ENCODE measurements at regions not wholly inside any gene's neighbourhood (a gene's known extent, or its start where the extent isn't known, plus 50 kb on each side); places are given as distances from the start of the nearest gene placed in this dataset.
A peak's percentile ranks its signal among the peaks of the same experiment; 100 is the strongest.

- Histone ChIP-seq H3K9me3 (ENCODE audit: control insufficient read depth, low read length) (no peaks in the 10 kb centered on the region), H3K4me3 (ENCODE audit: low read length) (no peak overlapping the region), H3K27ac (ENCODE audit: low read length) (no peak overlapping the region), H3K27me3 (ENCODE audit: control insufficient read depth, insufficient read depth) (no peaks in the 10 kb centered on the region), H3K4me1 (ENCODE audit: control insufficient read depth, insufficient read depth, low read length) (no peaks in the 10 kb centered on the region)
- intact Hi-C loops (cut with DNase I) = no loop called here
- WGBS = 78% methylated on average over 2 of the region's 2 CpGs
- DNase-seq = no peak
- ATAC-seq = peak; percentile 31 to 58
Observed at GRCh38 chr2:11955314-11955713, 208.9 kb downstream of the LPIN1 start.

GRCh38 chr2:11955884-11956291 lies 209.5 kb downstream of the LPIN1 start:
- DNase-seq (peak in 2 of 3 donors; percentile 38 to 53), ATAC-seq (peak; percentile 78 to 83)
- no peak overlapping the region for H3K4me3 ChIP-seq (ENCODE audit: low read length)
- H3K9me3 ChIP-seq (ENCODE audit: control insufficient read depth, low read length) = no peaks in the 10 kb centered on the region
- H3K27ac ChIP-seq (ENCODE audit: low read length) = no peak overlapping the region
- H3K27me3 ChIP-seq (ENCODE audit: control insufficient read depth, insufficient read depth) = no peaks in the 10 kb centered on the region
- 47% methylated on average over 9 of the region's 9 CpGs for WGBS
- no peaks in the 10 kb centered on the region for H3K4me1 ChIP-seq (ENCODE audit: control insufficient read depth, insufficient read depth, low read length)
- intact Hi-C loops (cut with DNase I) = no loop called here

GRCh38 chr2:11962707-11963328 lies 216.4 kb downstream of the LPIN1 start:
- H3K27ac ChIP-seq (ENCODE audit: low read length) = no peak overlapping the region
- H3K9me3 ChIP-seq (ENCODE audit: control insufficient read depth, low read length) = no peaks in the 10 kb centered on the region
- peak in 2 of 3 donors; percentile 25 to 62 for DNase-seq
- peaks cover under 1% of the 10 kb centered on the region for H3K4me1 ChIP-seq (ENCODE audit: control insufficient read depth, insufficient read depth, low read length)
- no peaks in the 10 kb centered on the region for H3K27me3 ChIP-seq (ENCODE audit: control insufficient read depth, insufficient read depth)
- H3K4me3 ChIP-seq (ENCODE audit: low read length) = no peak overlapping the region
- peak; percentile 93 to 97 for ATAC-seq
- intact Hi-C loops (cut with DNase I) = no loop called here
- 80% methylated on average over 10 of the region's 10 CpGs for WGBS

- Histone ChIP-seq H3K9me3 (ENCODE audit: control insufficient read depth, low read length) (no peaks in the 10 kb centered on the region), H3K27me3 (ENCODE audit: control insufficient read depth, insufficient read depth) (no peaks in the 10 kb centered on the region), H3K27ac (ENCODE audit: low read length) (no peak overlapping the region), H3K4me1 (ENCODE audit: control insufficient read depth, insufficient read depth, low read length) (peaks cover 6% of the 10 kb centered on the region), H3K4me3 (ENCODE audit: low read length) (no peak overlapping the region)
- intact Hi-C loops (cut with DNase I) = no loop called here
- 89% methylated on average over 1 of the region's 1 CpG for WGBS
- no peak for ATAC-seq
- no peak for DNase-seq
Observed at GRCh38 chr2:11963966-11964365, 217.5 kb downstream of the LPIN1 start.

GRCh38 chr2:11967946-11968465 lies 221.6 kb downstream of the LPIN1 start:
- intact Hi-C loops (cut with DNase I) = no loop called here
- H3K4me3 ChIP-seq (ENCODE audit: low read length) = no peak overlapping the region
- DNase-seq (peak; percentile 83 to 94 (median 85)), ATAC-seq (peak; percentile 93 to 97)
- H3K9me3 ChIP-seq (ENCODE audit: control insufficient read depth, low read length) = no peaks in the 10 kb centered on the region
- H3K27ac ChIP-seq (ENCODE audit: low read length) = no peak overlapping the region
- H3K4me1 ChIP-seq (ENCODE audit: control insufficient read depth, insufficient read depth, low read length) = peaks cover 6% of the 10 kb centered on the region
- H3K27me3 ChIP-seq (ENCODE audit: control insufficient read depth, insufficient read depth) = no peaks in the 10 kb centered on the region
- 9% methylated on average over 7 of the region's 7 CpGs for WGBS

- ATAC-seq = peak in 1 of 2 donors; percentile 10
- intact Hi-C loops (cut with DNase I) = no loop called here
- WGBS = 71% methylated on average over 5 of the region's 5 CpGs
Observed at GRCh38 chr2:11968521-11968920, 222.1 kb downstream of the LPIN1 start.

GRCh38 chr2:11969774-11970173 lies 223.3 kb downstream of the LPIN1 start:
- Histone ChIP-seq H3K4me3 (ENCODE audit: low read length) (no peak overlapping the region), H3K4me1 (ENCODE audit: control insufficient read depth, insufficient read depth, low read length) (peaks cover 6% of the 10 kb centered on the region), H3K27ac (ENCODE audit: low read length) (no peak overlapping the region), H3K27me3 (ENCODE audit: control insufficient read depth, insufficient read depth) (no peaks in the 10 kb centered on the region), H3K9me3 (ENCODE audit: control insufficient read depth, low read length) (peaks cover 2% of the 10 kb centered on the region)
- intact Hi-C loops (cut with DNase I) = no loop called here
- DNase-seq (no peak), ATAC-seq (no peak)
- WGBS = 86% methylated on average over 1 of the region's 1 CpG

More at GRCh38 chr2:11968521-11968920, 222.1 kb downstream of the LPIN1 start:
- Histone ChIP-seq H3K4me1 (ENCODE audit: control insufficient read depth, insufficient read depth, low read length) (peaks cover 6% of the 10 kb centered on the region), H3K27me3 (ENCODE audit: control insufficient read depth, insufficient read depth) (no peaks in the 10 kb centered on the region), H3K4me3 (ENCODE audit: low read length) (no peak overlapping the region), H3K27ac (ENCODE audit: low read length) (no peak overlapping the region), H3K9me3 (ENCODE audit: control insufficient read depth, low read length) (no peaks in the 10 kb centered on the region)
- no peak for DNase-seq

GRCh38 chr2:11974573-11974972 lies 228.1 kb downstream of the LPIN1 start:
- no peak for DNase-seq
- ATAC-seq = no peak
- Histone ChIP-seq H3K4me1 (ENCODE audit: control insufficient read depth, insufficient read depth, low read length) (no peaks in the 10 kb centered on the region), H3K4me3 (ENCODE audit: low read length) (no peak overlapping the region), H3K9me3 (ENCODE audit: control insufficient read depth, low read length) (peaks cover 4% of the 10 kb centered on the region), H3K27ac (ENCODE audit: low read length) (no peak overlapping the region), H3K27me3 (ENCODE audit: control insufficient read depth, insufficient read depth) (no peaks in the 10 kb centered on the region)
- intact Hi-C loops (cut with DNase I) = no loop called here
- WGBS = 39% methylated on average over 1 of the region's 1 CpG

GRCh38 chr2:11975373-11975772 lies 228.9 kb downstream of the LPIN1 start:
- ATAC-seq = no peak
- intact Hi-C loops (cut with DNase I) = no loop called here
- peaks cover 4% of the 10 kb centered on the region for H3K9me3 ChIP-seq (ENCODE audit: control insufficient read depth, low read length)
- DNase-seq = no peak
- H3K4me3 ChIP-seq (ENCODE audit: low read length) = no peak overlapping the region
- H3K27me3 ChIP-seq (ENCODE audit: control insufficient read depth, insufficient read depth) = no peaks in the 10 kb centered on the region
- H3K27ac ChIP-seq (ENCODE audit: low read length) = no peak overlapping the region
- H3K4me1 ChIP-seq (ENCODE audit: control insufficient read depth, insufficient read depth, low read length) = no peaks in the 10 kb centered on the region
- 93% methylated on average over 1 of the region's 1 CpG for WGBS

- H3K27me3 ChIP-seq (ENCODE audit: control insufficient read depth, insufficient read depth) = no peaks in the 10 kb centered on the region
- no peaks in the 10 kb centered on the region for H3K4me1 ChIP-seq (ENCODE audit: control insufficient read depth, insufficient read depth, low read length)
- H3K4me3 ChIP-seq (ENCODE audit: low read length) = no peak overlapping the region
- H3K27ac ChIP-seq (ENCODE audit: low read length) = no peak overlapping the region
- ATAC-seq (no peak), DNase-seq (no peak)
- intact Hi-C loops (cut with DNase I) = no loop called here
- peaks cover 4% of the 10 kb centered on the region for H3K9me3 ChIP-seq (ENCODE audit: control insufficient read depth, low read length)
Observed at GRCh38 chr2:11976073-11976472, 229.6 kb downstream of the LPIN1 start.

- no peak for ATAC-seq
Observed at GRCh38 chr2:11977766-11978524, 231.5 kb downstream of the LPIN1 start.

More at GRCh38 chr2:11977766-11978524, 231.5 kb downstream of the LPIN1 start:
- intact Hi-C loops (cut with DNase I) = no loop called here
- Histone ChIP-seq H3K4me1 (ENCODE audit: control insufficient read depth, insufficient read depth, low read length) (no peaks in the 10 kb centered on the region), H3K27me3 (ENCODE audit: control insufficient read depth, insufficient read depth) (no peaks in the 10 kb centered on the region), H3K27ac (ENCODE audit: low read length) (no peak overlapping the region), H3K4me3 (ENCODE audit: low read length) (no peak overlapping the region), H3K9me3 (ENCODE audit: control insufficient read depth, low read length) (peaks cover 4% of the 10 kb centered on the region)
- 94% methylated on average over 8 of the region's 8 CpGs for WGBS
- no peak for DNase-seq
